Breast epithelium (tissue), 3 donors: ENCODE measurements at regions not wholly inside any gene's neighbourhood (a gene's known extent, or its start where the extent isn't known, plus 50 kb on each side); places are given as distances from the start of the nearest gene placed in this dataset.

ENCODE experiments used
- POLR2A ChIP-seq: fragments of 450-650 bp; IDR thresholded peaks from one replicate; pipeline ENCODE4 v1.6.1; 2016; ENCODE audit warnings: antibody characterized with exemption, mild to moderate bottlenecking, moderate library complexity
- POLR2AphosphoS5 ChIP-seq, 3 donors: sonication (generic); formaldehyde crosslinking; IDR thresholded peaks; one replicate each; pipeline ENCODE4 v1.6.1; 2017; ENCODE audit warnings: antibody characterized with exemption in 3 of 3

- no peak for TF ChIP-seq POLR2AphosphoS5 (IDR thresholded peaks at IDR 0.05)
- TF ChIP-seq POLR2A, result no peak
Measured at GRCh38 chr1:244113532-244114320, 62.6 kb downstream of the ZBTB18 start.
